Stomach (tissue), 4 donors: ENCODE measurements at regions not wholly inside any gene's neighbourhood (a gene's known extent, or its start where the extent isn't known, plus 50 kb on each side); places are given as distances from the start of the nearest gene placed in this dataset.

Source experiments
- CTCF ChIP-seq, 7 experiments: fragments of 450-650 bp in 4 of 7; fragments of 200-600 bp in 3 of 7; sonication (generic) in 3 of 7; IDR thresholded peaks; one replicate each; pipeline ENCODE4 v1.5.1; 2016 to 2019; ENCODE audit warnings: antibody characterized with exemption in 7 of 7, control low read depth in 2 of 7, mild to moderate bottlenecking in 1 of 7
- POLR2A ChIP-seq, 4 donors: fragments of 450-650 bp; IDR thresholded peaks; one replicate each; pipeline ENCODE4 v1.6.1; 2016; ENCODE audit warnings: antibody characterized with exemption in 4 of 4, control low read depth in 2 of 4, mild to moderate bottlenecking in 1 of 4, moderate library complexity in 1 of 4

- TF ChIP-seq CTCF (IDR thresholded peaks at IDR 0.05) (no peak), POLR2A (IDR thresholded peaks at IDR 0.05) (no peak)
These were observed 188.6 kb upstream of the PRPS1L1 start for GRCh38 chr7:18216270-18216669.
